GM06990 (cell line): ENCODE measurements at regions not wholly inside any gene's neighbourhood (a gene's known extent, or its start where the extent isn't known, plus 50 kb on each side); places are given as distances from the start of the nearest gene placed in this dataset.

Source experiments
- DNase-seq: peaks from one replicate; pipeline ENCODE4 v3.0.0-alpha.2; 2011; ENCODE audit not compliant: insufficient read length; ENCODE audit errors: extremely low read depth
- H3K27me3 ChIP-seq: replicated peaks from 2 replicates; pipeline ENCODE4 v1.6.0; 2011; ENCODE audit warnings: low read length; ENCODE audit not compliant: control insufficient read depth, insufficient read depth
- H3K36me3 ChIP-seq: 2 replicates; pipeline ENCODE4 v1.5.1; 2011; ENCODE audit warnings: low read length; ENCODE audit not compliant: control insufficient read depth, insufficient read depth
- H3K4me3 ChIP-seq: replicated peaks from 2 replicates; pipeline ENCODE4 v1.5.1; 2011; ENCODE audit warnings: low read depth, mild to moderate bottlenecking, control low read depth, low read length
- TF ChIP-seq, protein P1 (sequence below): IDR thresholded peaks from 2 replicates; pipeline ENCODE4 v1.5.1; 2011; ENCODE audit warnings: low read length, control low read depth, mild to moderate bottlenecking, inconsistent platforms; ENCODE audit not compliant: insufficient read depth, poor library complexity, severe bottlenecking

DNA sequence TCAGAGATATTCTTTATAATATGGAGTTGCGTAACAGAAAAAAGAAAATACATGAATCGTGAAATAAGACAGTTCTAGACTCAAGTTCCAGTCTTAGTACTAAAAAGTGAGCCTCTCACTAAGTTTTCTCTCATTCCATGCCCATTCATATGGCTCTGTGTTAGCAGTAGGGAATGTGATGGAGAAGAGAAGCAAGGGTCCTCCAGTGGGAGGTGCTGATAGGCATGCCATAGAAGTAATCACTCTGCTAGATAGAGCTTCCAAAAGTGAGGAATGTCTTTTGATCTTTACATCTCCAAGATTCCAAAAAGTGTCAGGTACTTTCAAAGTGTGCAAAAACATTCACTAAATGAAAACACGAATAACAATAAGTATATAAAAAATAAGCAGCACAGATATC, 678.4 kb downstream of the DCDC2C start:
- no peak for DNase-seq

DNA sequence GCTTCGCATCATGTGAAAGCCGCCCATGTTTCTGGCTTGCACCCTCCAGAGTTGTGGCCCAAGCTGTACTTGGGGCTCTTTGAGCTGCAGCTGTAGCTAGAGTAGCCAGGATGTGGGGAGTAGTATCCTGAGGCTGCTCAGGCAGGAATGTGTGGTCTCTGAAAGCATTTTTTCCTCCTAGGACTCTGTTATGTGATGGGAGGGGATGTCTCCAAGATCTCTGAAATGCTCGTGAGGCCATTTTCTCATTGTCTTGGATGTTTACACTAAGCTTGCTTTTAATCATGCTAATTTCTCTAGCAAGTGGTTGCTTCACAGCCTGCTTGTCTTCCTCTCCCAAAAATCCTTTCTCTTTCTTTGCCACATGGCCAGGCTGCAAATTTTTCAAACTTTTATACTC, 687.6 kb downstream of the DCDC2C start:
- no peak overlapping the region for H3K4me3 ChIP-seq
- TF ChIP-seq, protein P1, sequence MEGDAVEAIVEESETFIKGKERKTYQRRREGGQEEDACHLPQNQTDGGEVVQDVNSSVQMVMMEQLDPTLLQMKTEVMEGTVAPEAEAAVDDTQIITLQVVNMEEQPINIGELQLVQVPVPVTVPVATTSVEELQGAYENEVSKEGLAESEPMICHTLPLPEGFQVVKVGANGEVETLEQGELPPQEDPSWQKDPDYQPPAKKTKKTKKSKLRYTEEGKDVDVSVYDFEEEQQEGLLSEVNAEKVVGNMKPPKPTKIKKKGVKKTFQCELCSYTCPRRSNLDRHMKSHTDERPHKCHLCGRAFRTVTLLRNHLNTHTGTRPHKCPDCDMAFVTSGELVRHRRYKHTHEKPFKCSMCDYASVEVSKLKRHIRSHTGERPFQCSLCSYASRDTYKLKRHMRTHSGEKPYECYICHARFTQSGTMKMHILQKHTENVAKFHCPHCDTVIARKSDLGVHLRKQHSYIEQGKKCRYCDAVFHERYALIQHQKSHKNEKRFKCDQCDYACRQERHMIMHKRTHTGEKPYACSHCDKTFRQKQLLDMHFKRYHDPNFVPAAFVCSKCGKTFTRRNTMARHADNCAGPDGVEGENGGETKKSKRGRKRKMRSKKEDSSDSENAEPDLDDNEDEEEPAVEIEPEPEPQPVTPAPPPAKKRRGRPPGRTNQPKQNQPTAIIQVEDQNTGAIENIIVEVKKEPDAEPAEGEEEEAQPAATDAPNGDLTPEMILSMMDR, result no peak
- no peaks in the 10 kb centered on the region for H3K27me3 ChIP-seq
- H3K36me3 ChIP-seq, result no peaks in the 10 kb centered on the region
- no peak for DNase-seq

More for the DNA sequence above, 678.4 kb downstream of the DCDC2C start:
- TF ChIP-seq, protein P1, result no peak
- Histone ChIP-seq H3K27me3 (no peaks in the 10 kb centered on the region), H3K36me3 (no peaks in the 10 kb centered on the region), H3K4me3 (no peak overlapping the region)

DNA sequence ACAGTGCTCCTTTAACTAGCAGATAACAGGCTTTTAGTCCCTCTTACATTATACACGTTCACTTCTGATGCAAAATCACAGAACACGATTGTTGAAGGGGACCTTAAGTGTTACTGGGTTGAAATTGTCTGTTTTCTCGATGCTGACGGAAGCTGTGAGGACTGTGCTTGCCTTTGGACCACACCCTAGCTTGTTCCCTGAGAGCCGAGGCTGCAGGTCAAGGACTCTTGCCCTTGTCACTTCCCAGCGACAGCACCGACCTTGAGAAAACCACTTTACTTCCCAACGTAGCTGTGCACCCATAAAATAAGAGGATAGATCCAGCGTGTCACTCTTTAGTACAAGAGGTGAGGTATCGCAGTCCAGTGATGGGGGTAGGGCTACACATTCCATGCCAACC, 701.0 kb downstream of the DCDC2C start:
- no peaks in the 10 kb centered on the region for H3K36me3 ChIP-seq
- TF ChIP-seq, protein P1, result no peak
- H3K27me3 ChIP-seq, result no peaks in the 10 kb centered on the region
- H3K4me3 ChIP-seq, result no peak overlapping the region
- DNase-seq, result no peak

DNA sequence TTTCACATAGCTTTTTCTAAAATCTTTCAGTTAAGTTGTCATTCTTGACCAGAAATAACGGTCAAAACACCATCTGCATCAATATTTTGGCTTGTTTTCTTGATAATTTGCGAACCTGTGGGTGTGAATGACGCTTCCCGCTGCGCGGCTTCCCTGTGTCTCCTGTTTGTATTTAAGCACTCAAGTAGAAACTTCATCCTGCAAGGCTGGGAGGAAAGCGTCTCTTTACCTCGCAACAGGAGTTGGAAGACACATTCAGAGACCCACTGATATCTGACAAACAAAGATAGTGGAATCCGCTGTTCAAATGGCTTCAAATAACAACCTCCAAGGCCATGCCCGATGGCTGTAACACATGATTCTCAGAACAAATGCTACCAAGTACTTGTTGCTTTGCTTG, 704.9 kb downstream of the DCDC2C start:
- Histone ChIP-seq H3K36me3 (no peaks in the 10 kb centered on the region), H3K27me3 (no peaks in the 10 kb centered on the region), H3K4me3 (no peak overlapping the region)
- no peak for DNase-seq
- TF ChIP-seq, protein P1, result no peak

DNA sequence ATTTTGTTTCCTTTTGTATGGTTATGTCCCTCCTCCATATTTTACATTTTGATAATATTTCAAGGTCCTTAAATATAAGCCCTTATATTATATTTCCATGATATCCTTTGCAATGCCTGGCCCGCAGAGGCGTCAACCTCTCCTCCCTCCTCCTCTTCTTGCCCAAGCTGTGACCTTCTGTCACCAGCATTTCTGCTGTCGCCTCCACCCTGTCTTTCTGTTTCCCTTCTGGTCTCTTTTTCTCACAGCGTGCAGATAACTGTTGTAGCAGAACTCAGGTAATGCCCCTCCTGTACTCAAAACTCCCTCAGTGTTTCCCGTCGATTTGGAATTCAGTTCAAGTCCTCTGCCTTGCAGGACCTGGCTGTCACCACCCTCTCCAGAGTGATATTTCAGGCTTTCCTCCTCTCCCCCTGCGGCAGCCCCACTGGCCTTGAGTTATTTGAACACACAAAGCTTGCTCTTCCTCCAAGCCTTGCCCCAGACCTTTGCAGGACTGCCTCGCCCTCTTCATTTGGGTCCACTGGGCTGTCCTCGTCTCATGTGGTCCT, 709.3 kb downstream of the DCDC2C start:
- no peaks in the 10 kb centered on the region for H3K36me3 ChIP-seq
- TF ChIP-seq, protein P1, result no peak
- no peaks in the 10 kb centered on the region for H3K27me3 ChIP-seq
- no peak for DNase-seq
- H3K4me3 ChIP-seq, result no peak overlapping the region

DNA sequence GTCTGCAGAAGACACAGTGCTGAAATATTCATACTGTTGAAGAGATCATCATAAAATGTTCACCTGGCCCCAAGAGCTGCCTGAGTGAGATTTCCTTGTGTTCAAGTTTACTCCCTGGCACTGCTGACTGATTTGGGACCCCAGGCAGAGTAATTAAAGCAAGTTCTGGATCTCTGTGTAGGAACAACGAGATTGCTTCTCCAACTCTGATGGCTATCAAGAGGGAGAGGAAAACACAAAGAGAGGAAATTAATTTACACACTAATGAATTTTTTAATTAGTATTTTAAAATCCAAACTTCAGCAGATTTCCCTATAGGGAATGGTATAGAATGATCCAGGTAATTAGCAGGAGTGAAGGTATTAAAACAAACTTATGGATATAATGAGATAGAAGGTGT, 711.8 kb downstream of the DCDC2C start:
- TF ChIP-seq, protein P1, result no peak
- no peak for DNase-seq
- Histone ChIP-seq H3K4me3 (no peak overlapping the region), H3K36me3 (no peaks in the 10 kb centered on the region), H3K27me3 (no peaks in the 10 kb centered on the region)
